GM12891 (cell line): ENCODE measurements at regions not wholly inside any gene's neighbourhood (a gene's known extent, or its start where the extent isn't known, plus 50 kb on each side); places are given as distances from the start of the nearest gene placed in this dataset.

Experiments
- POLR2A ChIP-seq: IDR thresholded peaks from 2 replicates; pipeline ENCODE4 v1.6.1; 2011; ENCODE audit warnings: low read depth, low read length, control low read depth
- POLR2AphosphoS5 ChIP-seq: IDR thresholded peaks from 2 replicates; pipeline ENCODE4 v1.6.1; 2011; ENCODE audit warnings: low read depth, low read length, control low read depth
- SPI1 ChIP-seq: IDR thresholded peaks from 2 replicates; pipeline ENCODE4 v1.6.1; 2011; ENCODE audit warnings: low read depth, low read length, control low read depth
- TAF1 ChIP-seq: IDR thresholded peaks from 2 replicates; pipeline ENCODE4 v1.6.1; 2011; ENCODE audit warnings: low read depth, low read length, control low read depth

DNA sequence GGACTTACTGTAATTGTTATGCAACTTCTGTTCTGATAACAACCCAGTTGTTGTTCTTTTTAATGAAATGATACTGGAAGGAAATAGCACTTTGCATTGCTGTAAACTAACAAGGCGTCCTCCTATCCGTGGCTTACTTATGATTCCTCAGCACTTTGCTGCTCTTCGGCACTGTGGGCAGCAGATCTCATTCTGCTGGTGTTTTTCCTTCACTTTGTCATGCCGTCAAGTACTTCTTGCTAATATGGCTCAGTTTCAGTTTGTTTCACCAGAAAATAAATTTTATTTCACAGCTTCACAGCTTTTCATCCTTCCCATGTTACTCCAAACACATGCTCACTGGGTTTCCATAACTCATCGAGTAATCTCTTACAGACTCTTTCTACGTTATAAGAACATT is 289.3 kb downstream of the MEIS1 start:
- no peak for TF ChIP-seq POLR2A
- no peak for TF ChIP-seq POLR2AphosphoS5
- TF ChIP-seq TAF1 = no peak
- no peak for TF ChIP-seq SPI1
